B cell (primary cell): ENCODE measurements at regions not wholly inside any gene's neighbourhood (a gene's known extent, or its start where the extent isn't known, plus 50 kb on each side); places are given as distances from the start of the nearest gene placed in this dataset.

Experiments used
- ATAC-seq: fragments of 200-7000 bp; cut with Tn5 transposase; one replicate; pipeline ENCODE4 v1.10.0; 2021; ENCODE audit warnings: low read depth, mild to moderate bottlenecking, moderate number of reproducible peaks, moderate library complexity
- CTCF ChIA-PET: fragments of 350-600 bp; sonication (Branson Sonifier 250); formaldehyde crosslinking; loops from one replicate; lab custom pipeline; 2021; ENCODE audit warnings: antibody characterized with exemption, inconsistent platforms; lab: Charles Lee
- POLR2A ChIA-PET: fragments of 350-600 bp; sonication (Branson Sonifier 250); formaldehyde crosslinking; loops from one replicate; lab custom pipeline; 2021; ENCODE audit warnings: antibody characterized with exemption; lab: Charles Lee
- DNase-seq: peaks from one replicate; pipeline ENCODE4 v3.0.0; 2013
- H2AFZ ChIP-seq: 2 replicates; pipeline ENCODE4 v1.6.1; 2012; ENCODE audit warnings: mild to moderate bottlenecking, low read depth, low read length; ENCODE audit not compliant: insufficient read depth, poor library complexity, severe bottlenecking
- H3K27ac ChIP-seq, 2 donors: 1 replicate in 1 of 2; 2 replicates in 1 of 2; pipeline ENCODE4 v1.5.1; 2012 to 2013; ENCODE audit warnings: low read length in 2 of 2, mild to moderate bottlenecking in 2 of 2, moderate library complexity in 1 of 2
- H3K27me3 ChIP-seq, 4 experiments: fragments of 200-600 bp in 1 of 4; sonication (generic) in 1 of 4; replicated peaks in 1 of 4; 1 replicate in 2 of 4; 2 replicates in 2 of 4; pipeline versions ENCODE4 v1.6.1 to v1.7.0; 2013 to 2016; ENCODE audit warnings: low read length in 3 of 4, mild to moderate bottlenecking in 2 of 4, mixed read lengths in 1 of 4, moderate library complexity in 1 of 4; ENCODE audit not compliant: insufficient read depth in 4 of 4, control insufficient read depth in 3 of 4; ENCODE audit errors: control extremely low read depth in 1 of 4
- H3K36me3 ChIP-seq, 2 experiments: replicated peaks in 1 of 2; 1 replicate in 1 of 2; 2 replicates in 1 of 2; pipeline versions ENCODE4 v1.6.1 to v1.7.1; 2013; ENCODE audit warnings: low read length in 1 of 2; ENCODE audit not compliant: insufficient read depth in 2 of 2, control insufficient read depth in 1 of 2; ENCODE audit errors: control extremely low read depth in 1 of 2, extremely low read depth in 1 of 2
- H3K4me1 ChIP-seq, 2 donors: fragments of 200-600 bp in 1 of 2; sonication (generic) in 1 of 2; 1 replicate in 1 of 2; 2 replicates in 1 of 2; pipeline versions ENCODE4 v1.5.1 to v1.6.1; 2013 to 2017; ENCODE audit warnings: low read length in 2 of 2; ENCODE audit not compliant: control insufficient read depth in 2 of 2, insufficient read depth in 2 of 2
- H3K4me2 ChIP-seq: replicated peaks from 2 replicates; pipeline ENCODE3; 2012; ENCODE audit warnings: mild to moderate bottlenecking, low read depth, low read length; ENCODE audit not compliant: poor library complexity, severe bottlenecking
- H3K4me3 ChIP-seq, 5 experiments: fragments of 200-600 bp in 1 of 5; sonication (generic) in 1 of 5; 1 replicate in 3 of 5; 2 replicates in 2 of 5; pipeline versions ENCODE4 v1.5.1 to v1.7.0; 2011 to 2016; ENCODE audit warnings: low read length in 4 of 5, mild to moderate bottlenecking in 4 of 5, low read depth in 2 of 5, control low read depth in 1 of 5, moderate library complexity in 1 of 5; ENCODE audit not compliant: insufficient read depth in 1 of 5; ENCODE audit errors: control extremely low read depth in 1 of 5, extremely low read depth in 1 of 5
- H3K79me2 ChIP-seq: fragments of 200-600 bp; sonication (generic); one replicate; pipeline ENCODE4 v1.6.0; 2016; ENCODE audit warnings: low read length; ENCODE audit not compliant: control insufficient read depth, insufficient read depth
- H3K9ac ChIP-seq: fragments of 200-600 bp; sonication (generic); 2 replicates; pipeline ENCODE4 v1.6.1; 2017; ENCODE audit warnings: mild to moderate bottlenecking, low read length, moderate library complexity
- H3K9me3 ChIP-seq, 3 donors: one replicate each; pipeline versions ENCODE4 v1.6.1 to v1.7.1; 2013; ENCODE audit warnings: low read length in 2 of 3; ENCODE audit not compliant: control insufficient read depth in 2 of 3, insufficient read depth in 1 of 3; ENCODE audit errors: control extremely low read depth in 1 of 3
- H4K20me1 ChIP-seq: 2 replicates; pipeline ENCODE4 v1.6.0; 2012; ENCODE audit warnings: mild to moderate bottlenecking, low read length; ENCODE audit not compliant: insufficient read depth, control insufficient read depth, poor library complexity, severe bottlenecking
- H3K27ac Mint-ChIP-seq: one replicate; pipeline ENCODE4 v1.8.0; 2021; ENCODE audit warnings: mixed read lengths
- H3K27me3 Mint-ChIP-seq: one replicate; pipeline ENCODE4 v1.8.0; 2021; ENCODE audit warnings: mixed read lengths
- H3K4me1 Mint-ChIP-seq: one replicate; pipeline ENCODE4 v1.8.0; 2021; ENCODE audit warnings: mixed read lengths
- H3K4me3 Mint-ChIP-seq: one replicate; pipeline ENCODE4 v1.8.0; 2021; ENCODE audit warnings: mixed read lengths
- H3K9me3 Mint-ChIP-seq: one replicate; pipeline ENCODE4 v1.8.0; 2022; ENCODE audit warnings: mixed read lengths; ENCODE audit not compliant: insufficient read depth
- CTCF ChIP-seq: fragments of 200-600 bp; IDR thresholded peaks from one replicate; pipeline ENCODE4 v1.8.0; 2022; ENCODE audit warnings: antibody characterized with exemption, mild to moderate bottlenecking
- EZH2 ChIP-seq: IDR thresholded peaks from 2 replicates; pipeline ENCODE4 v1.6.1; 2012; ENCODE audit warnings: borderline replicate concordance, low read depth, mild to moderate bottlenecking, moderate library complexity, low read length; ENCODE audit not compliant: insufficient read depth, poor library complexity, severe bottlenecking
- WGBS: methylation state at CpG from one replicate; pipeline ENCODE4 v1.1.5; 2013; ENCODE audit warnings: missing lambda C conversion rate; ENCODE audit not compliant: insufficient coverage; 5-methylcytosine and 5-hydroxymethylcytosine counted together
- intact Hi-C: fragments of 100-400 bp; cut with micrococcal nuclease; formaldehyde crosslinking; loops from one replicate; pipeline ENCODE4 v1.10.0; 2022

GRCh38 chr12:90628213-90628612, 326.8 kb downstream of the CCER1 start:
- TF ChIP-seq EZH2 (no peak), CTCF (no peak)
- no peaks in the 10 kb centered on the region for H3K36me3 ChIP-seq
- intact Hi-C loops: no loop called here
- H3K4me1 Mint-ChIP-seq: no peaks in the 10 kb centered on the region
- no peak overlapping the region for H3K4me3 ChIP-seq
- H3K27ac Mint-ChIP-seq: no peak overlapping the region
- H3K27me3 Mint-ChIP-seq: no peaks in the 10 kb centered on the region
- no peak overlapping the region for H3K27ac ChIP-seq
- no peaks in the 10 kb centered on the region for H3K9me3 ChIP-seq
- no peaks in the 10 kb centered on the region for H3K79me2 ChIP-seq
- no peak for DNase-seq
- no peaks in the 10 kb centered on the region for H4K20me1 ChIP-seq
- no peaks in the 10 kb centered on the region for H3K27me3 ChIP-seq
- H3K4me3 Mint-ChIP-seq: no peak overlapping the region
- no peaks in the 10 kb centered on the region for H3K9me3 Mint-ChIP-seq
- no peak for ATAC-seq
- no peaks in the 10 kb centered on the region for H3K4me1 ChIP-seq
- H3K9ac ChIP-seq: no peak overlapping the region
- ChIA-PET POLR2A (no interaction called here), CTCF (no interaction called here)
- H2AFZ ChIP-seq: no peak overlapping the region
- no peak overlapping the region for H3K4me2 ChIP-seq
- WGBS: no CpG with 5 or more reads among the region's 1 CpG

GRCh38 chr12:90627180-90627896, 327.6 kb downstream of the CCER1 start:
- no peak overlapping the region for H3K9ac ChIP-seq
- no peak overlapping the region for H3K27ac ChIP-seq
- no peaks in the 10 kb centered on the region for H3K4me1 ChIP-seq
- ChIA-PET CTCF (no interaction called here), POLR2A (no interaction called here)
- DNase-seq (no peak), ATAC-seq (no peak)
- H2AFZ ChIP-seq: no peak overlapping the region
- H4K20me1 ChIP-seq: no peaks in the 10 kb centered on the region
- no peaks in the 10 kb centered on the region for H3K79me2 ChIP-seq
- no peaks in the 10 kb centered on the region for H3K36me3 ChIP-seq
- no peaks in the 10 kb centered on the region for H3K9me3 ChIP-seq
- intact Hi-C loops: no loop called here
- Mint-ChIP-seq H3K27ac (no peak overlapping the region), H3K4me1 (no peaks in the 10 kb centered on the region), H3K9me3 (no peaks in the 10 kb centered on the region), H3K27me3 (no peaks in the 10 kb centered on the region), H3K4me3 (no peak overlapping the region)
- H3K4me3 ChIP-seq: no peak overlapping the region
- H3K4me2 ChIP-seq: no peak overlapping the region
- 86% methylated on average over 3 of the region's 6 CpGs for WGBS
- TF ChIP-seq EZH2 (no peak), CTCF (no peak)
- H3K27me3 ChIP-seq: no peaks in the 10 kb centered on the region
